ENCODE measurements at regions not wholly inside any gene's neighbourhood (a gene's known extent, or its start where the extent isn't known, plus 50 kb on each side); places are given as distances from the start of the nearest gene placed in this dataset.

DNA sequence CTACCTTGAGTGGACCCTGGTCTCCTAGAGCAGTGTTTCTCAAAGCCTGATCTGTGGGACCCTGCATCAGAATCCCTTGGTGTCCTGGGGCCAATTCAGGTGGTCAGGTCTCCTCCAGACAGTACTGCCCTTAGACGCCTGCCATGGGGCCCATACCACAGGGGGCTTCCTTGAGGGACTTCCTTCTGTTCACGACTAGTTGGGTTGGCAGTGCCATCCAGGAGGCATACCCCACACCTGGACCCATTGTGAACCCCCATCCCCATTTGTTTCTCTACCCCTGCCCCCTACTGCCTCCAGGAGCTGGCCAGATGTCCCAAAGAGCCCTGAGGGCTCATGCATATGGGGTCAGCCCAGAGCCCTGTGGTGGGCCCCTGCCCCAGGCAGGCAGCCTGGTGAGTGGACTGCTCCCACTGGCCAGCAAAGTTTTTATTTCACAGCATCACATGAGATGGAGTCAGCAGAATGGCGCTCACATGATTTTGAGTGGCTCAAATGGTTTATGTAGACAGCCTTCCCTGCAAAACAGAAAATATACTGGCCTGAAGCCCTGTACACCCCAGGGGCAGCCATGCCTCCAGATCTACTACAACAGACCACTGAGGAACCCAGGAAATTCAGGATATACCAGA lies 259.9 kb upstream of the ZMIZ1 start:
- H3K27me3 Mint-ChIP-seq (ENCODE audit: unreplicated experiment), result peaks cover 10% of the 10 kb centered on the region
- no peak overlapping the region for H3K27ac Mint-ChIP-seq (ENCODE audit: unreplicated experiment)
- H3K36me3 Mint-ChIP-seq (ENCODE audit: low read depth, unreplicated experiment), result no peaks in the 10 kb centered on the region
- H3K4me3 Mint-ChIP-seq (ENCODE audit: unreplicated experiment), result no peak overlapping the region
- no peaks in the 10 kb centered on the region for H3K9me3 Mint-ChIP-seq (ENCODE audit: unreplicated experiment)
- no peak for DNase-seq (ENCODE audit: low spot score)
- H3K4me1 Mint-ChIP-seq (ENCODE audit: unreplicated experiment), result peaks cover 3% of the 10 kb centered on the region
- TF ChIP-seq, protein P1, sequence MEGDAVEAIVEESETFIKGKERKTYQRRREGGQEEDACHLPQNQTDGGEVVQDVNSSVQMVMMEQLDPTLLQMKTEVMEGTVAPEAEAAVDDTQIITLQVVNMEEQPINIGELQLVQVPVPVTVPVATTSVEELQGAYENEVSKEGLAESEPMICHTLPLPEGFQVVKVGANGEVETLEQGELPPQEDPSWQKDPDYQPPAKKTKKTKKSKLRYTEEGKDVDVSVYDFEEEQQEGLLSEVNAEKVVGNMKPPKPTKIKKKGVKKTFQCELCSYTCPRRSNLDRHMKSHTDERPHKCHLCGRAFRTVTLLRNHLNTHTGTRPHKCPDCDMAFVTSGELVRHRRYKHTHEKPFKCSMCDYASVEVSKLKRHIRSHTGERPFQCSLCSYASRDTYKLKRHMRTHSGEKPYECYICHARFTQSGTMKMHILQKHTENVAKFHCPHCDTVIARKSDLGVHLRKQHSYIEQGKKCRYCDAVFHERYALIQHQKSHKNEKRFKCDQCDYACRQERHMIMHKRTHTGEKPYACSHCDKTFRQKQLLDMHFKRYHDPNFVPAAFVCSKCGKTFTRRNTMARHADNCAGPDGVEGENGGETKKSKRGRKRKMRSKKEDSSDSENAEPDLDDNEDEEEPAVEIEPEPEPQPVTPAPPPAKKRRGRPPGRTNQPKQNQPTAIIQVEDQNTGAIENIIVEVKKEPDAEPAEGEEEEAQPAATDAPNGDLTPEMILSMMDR (IDR thresholded peaks at IDR 0.05; ENCODE audit: unreplicated experiment), result no peak

DNA sequence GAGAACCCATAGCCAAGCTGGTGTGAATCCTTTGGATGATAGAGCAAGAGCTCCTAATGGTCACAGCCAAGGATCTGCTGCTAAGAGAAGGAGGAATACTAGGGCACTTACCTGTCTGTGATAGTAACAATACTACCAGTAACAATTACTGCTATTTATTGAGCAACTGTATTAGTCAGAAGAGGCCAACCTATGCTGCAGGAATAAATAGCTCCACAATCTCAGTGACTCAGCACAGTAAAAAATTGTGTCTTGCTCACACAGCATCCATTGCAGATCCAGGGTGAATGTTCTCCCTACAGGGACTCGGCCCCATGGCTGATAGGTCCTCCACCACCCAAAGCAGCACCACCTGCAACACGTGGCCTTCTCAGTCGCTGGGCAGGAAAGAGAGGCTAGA lies 257.6 kb upstream of the ZMIZ1 start:
- Mint-ChIP-seq H3K27me3 (ENCODE audit: unreplicated experiment) (peaks cover 5% of the 10 kb centered on the region), H3K4me1 (ENCODE audit: unreplicated experiment) (peaks cover 3% of the 10 kb centered on the region), H3K4me3 (ENCODE audit: unreplicated experiment) (no peak overlapping the region), H3K9me3 (ENCODE audit: unreplicated experiment) (no peaks in the 10 kb centered on the region), H3K36me3 (ENCODE audit: low read depth, unreplicated experiment) (no peaks in the 10 kb centered on the region), H3K27ac (ENCODE audit: unreplicated experiment) (no peak overlapping the region)
- TF ChIP-seq, protein P1 (IDR thresholded peaks at IDR 0.05; ENCODE audit: unreplicated experiment), result no peak
- DNase-seq (ENCODE audit: low spot score), result no peak

DNA sequence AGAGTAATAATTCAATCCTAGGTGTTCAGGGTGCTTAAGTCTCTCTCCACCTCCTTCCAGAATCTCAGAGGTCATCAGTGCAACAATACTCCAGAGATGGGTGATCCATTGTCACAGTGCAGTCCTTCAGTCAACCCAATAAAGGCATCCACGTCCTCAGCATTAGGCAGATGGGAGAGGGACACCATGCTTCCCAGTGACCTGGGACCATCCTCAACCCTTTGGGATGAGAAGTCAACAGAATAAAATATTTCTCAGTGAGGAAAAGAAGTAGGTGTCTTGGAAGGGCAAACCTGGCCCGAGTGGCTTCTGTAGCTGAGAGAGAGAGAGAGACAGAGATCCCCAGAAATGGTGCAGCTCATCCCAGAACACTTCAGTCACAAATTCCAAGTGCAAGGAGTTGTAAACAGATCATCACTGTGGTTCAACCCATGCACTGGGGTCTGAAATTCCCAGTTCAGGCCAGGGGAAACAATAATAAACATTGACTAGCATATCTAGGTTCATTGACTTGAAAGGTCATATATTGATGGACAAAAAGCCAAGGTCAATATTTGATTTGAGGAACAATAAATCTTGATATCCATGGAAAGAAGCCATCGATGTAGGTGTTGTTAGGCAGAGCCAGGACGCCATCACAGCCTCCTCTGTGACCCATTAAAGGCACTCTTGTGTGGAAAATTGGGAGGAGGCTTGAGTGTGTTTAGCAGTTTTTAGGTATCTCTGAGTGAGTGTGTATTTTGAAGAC lies 256.0 kb upstream of the ZMIZ1 start:
- no peak for DNase-seq (ENCODE audit: low spot score)
- H3K9me3 Mint-ChIP-seq (ENCODE audit: unreplicated experiment), result no peaks in the 10 kb centered on the region
- H3K4me3 Mint-ChIP-seq (ENCODE audit: unreplicated experiment), result no peak overlapping the region
- H3K27me3 Mint-ChIP-seq (ENCODE audit: unreplicated experiment), result peaks cover 5% of the 10 kb centered on the region
- H3K36me3 Mint-ChIP-seq (ENCODE audit: low read depth, unreplicated experiment), result no peaks in the 10 kb centered on the region
- no peak overlapping the region for H3K27ac Mint-ChIP-seq (ENCODE audit: unreplicated experiment)
- TF ChIP-seq, protein P1 (IDR thresholded peaks at IDR 0.05; ENCODE audit: unreplicated experiment), result no peak
- H3K4me1 Mint-ChIP-seq (ENCODE audit: unreplicated experiment), result no peaks in the 10 kb centered on the region

DNA sequence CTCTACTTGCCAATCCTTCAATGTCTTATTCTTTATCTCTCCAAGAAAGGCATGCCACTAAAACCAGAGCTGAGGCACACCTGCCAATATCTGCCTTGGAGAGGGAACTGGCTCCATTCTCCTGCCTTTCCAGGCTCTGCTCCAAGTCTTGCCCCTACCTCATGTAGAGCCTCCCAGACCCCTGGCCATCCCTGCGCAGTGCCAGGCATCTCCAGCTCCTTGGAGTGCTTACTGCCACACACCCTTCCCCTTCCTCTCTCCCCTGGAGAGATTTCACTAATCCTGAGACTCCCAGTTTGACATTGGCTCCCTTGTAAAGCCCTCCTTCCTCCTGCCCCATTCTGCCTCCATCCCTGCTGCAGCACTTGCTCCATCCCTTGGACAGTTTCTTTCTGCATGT lies 255.2 kb upstream of the ZMIZ1 start:
- TF ChIP-seq, protein P1 (IDR thresholded peaks at IDR 0.05; ENCODE audit: unreplicated experiment), result no peak
- no peak overlapping the region for H3K27ac Mint-ChIP-seq (ENCODE audit: unreplicated experiment)
- no peaks in the 10 kb centered on the region for H3K9me3 Mint-ChIP-seq (ENCODE audit: unreplicated experiment)
- no peaks in the 10 kb centered on the region for H3K4me1 Mint-ChIP-seq (ENCODE audit: unreplicated experiment)
- no peak for DNase-seq (ENCODE audit: low spot score)
- peaks cover 5% of the 10 kb centered on the region for H3K27me3 Mint-ChIP-seq (ENCODE audit: unreplicated experiment)
- H3K4me3 Mint-ChIP-seq (ENCODE audit: unreplicated experiment), result no peak overlapping the region
- no peaks in the 10 kb centered on the region for H3K36me3 Mint-ChIP-seq (ENCODE audit: low read depth, unreplicated experiment)

DNA sequence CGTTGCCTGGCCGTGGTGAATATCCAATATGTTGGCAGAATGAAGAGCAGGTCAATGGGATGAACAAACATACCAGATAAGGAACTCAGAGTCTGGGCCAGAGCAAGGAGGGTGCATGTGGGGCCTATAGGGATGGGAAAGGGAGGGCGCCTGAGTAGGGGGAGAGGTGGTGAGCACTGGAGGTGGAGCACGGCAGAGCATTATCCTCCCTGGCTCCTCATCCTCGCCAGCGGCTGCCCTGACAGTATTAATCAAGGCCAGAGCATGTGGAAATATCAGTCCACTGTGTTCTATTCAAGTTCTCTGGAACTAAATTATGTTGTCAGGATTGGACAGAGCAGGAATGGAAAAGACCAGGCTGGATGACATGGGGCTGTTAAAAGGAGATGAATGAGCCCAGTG lies 254.8 kb upstream of the ZMIZ1 start:
- H3K36me3 Mint-ChIP-seq (ENCODE audit: low read depth, unreplicated experiment), result no peaks in the 10 kb centered on the region
- no peaks in the 10 kb centered on the region for H3K4me1 Mint-ChIP-seq (ENCODE audit: unreplicated experiment)
- H3K9me3 Mint-ChIP-seq (ENCODE audit: unreplicated experiment), result no peaks in the 10 kb centered on the region
- TF ChIP-seq, protein P1 (IDR thresholded peaks at IDR 0.05; ENCODE audit: unreplicated experiment), result no peak
- no peak for DNase-seq (ENCODE audit: low spot score)
- H3K27me3 Mint-ChIP-seq (ENCODE audit: unreplicated experiment), result peaks cover 5% of the 10 kb centered on the region
- H3K4me3 Mint-ChIP-seq (ENCODE audit: unreplicated experiment), result no peak overlapping the region
- no peak overlapping the region for H3K27ac Mint-ChIP-seq (ENCODE audit: unreplicated experiment)
